Activated naive CD4-positive, alpha-beta T cell treated with anti-CD3 and anti-CD28 coated beads, Interleukin-2, amount 50 U/mL, for 72 hours (primary cell): ENCODE measurements at regions not wholly inside any gene's neighbourhood (a gene's known extent, or its start where the extent isn't known, plus 50 kb on each side); places are given as distances from the start of the nearest gene placed in this dataset.

Source experiments
- ATAC-seq, 2 donors: fragments of 150-1000 bp; cut with Tn5 transposase; 2 replicates each; pipeline ENCODE4 v1.10.0; 2021; ENCODE audit warnings: mild to moderate bottlenecking in 2 of 2, moderate library complexity in 2 of 2
- DNase-seq, 2 donors: peaks; one replicate each; pipeline ENCODE4 v3.0.0; 2021 to 2022; ENCODE audit warnings: low spot score in 2 of 2
- H3K27ac Mint-ChIP-seq, 2 donors: one replicate each; pipeline ENCODE4 v1.8.0; 2022; ENCODE audit warnings: mild to moderate bottlenecking in 2 of 2, mixed read lengths in 2 of 2
- H3K36me3 Mint-ChIP-seq, 2 donors: one replicate each; pipeline ENCODE4 v1.8.0; 2022; ENCODE audit warnings: mixed read lengths in 2 of 2
- H3K9me3 Mint-ChIP-seq, 2 donors: one replicate each; pipeline ENCODE4 v1.8.0; 2022; ENCODE audit warnings: mixed read lengths in 2 of 2

GRCh38 chr18:73708591-73708990 lies 439.0 kb downstream of the FBXO15 start:
- H3K27ac Mint-ChIP-seq, result no peak overlapping the region

GRCh38 chr18:73707035-73707434 lies 440.6 kb downstream of the FBXO15 start:
- no peak for ATAC-seq
- DNase-seq, result no peak
- H3K9me3 Mint-ChIP-seq, result peaks cover 3 to 8% of the 10 kb centered on the region in 2 donors
- no peaks in the 10 kb centered on the region for H3K36me3 Mint-ChIP-seq
- no peak overlapping the region for H3K27ac Mint-ChIP-seq

More at GRCh38 chr18:73708591-73708990, 439.0 kb downstream of the FBXO15 start:
- DNase-seq (no peak), ATAC-seq (no peak)
- Mint-ChIP-seq H3K9me3 (peaks cover 3 to 8% of the 10 kb centered on the region in 2 donors), H3K36me3 (no peaks in the 10 kb centered on the region)

- no peak for DNase-seq
- no peak for ATAC-seq
- H3K9me3 Mint-ChIP-seq, result peaks cover 0 to 7% of the 10 kb centered on the region in 2 donors
- no peaks in the 10 kb centered on the region for H3K36me3 Mint-ChIP-seq
- no peak overlapping the region for H3K27ac Mint-ChIP-seq
These were observed 450.3 kb downstream of the FBXO15 start for GRCh38 chr18:73697353-73697752.

GRCh38 chr18:73696698-73697097 lies 450.9 kb downstream of the FBXO15 start:
- H3K36me3 Mint-ChIP-seq, result no peaks in the 10 kb centered on the region
- no peak for DNase-seq
- no peak for ATAC-seq
- no peak overlapping the region for H3K27ac Mint-ChIP-seq
- peaks cover 0 to 7% of the 10 kb centered on the region in 2 donors for H3K9me3 Mint-ChIP-seq

GRCh38 chr18:73696171-73696570 lies 451.5 kb downstream of the FBXO15 start:
- no peaks in the 10 kb centered on the region for H3K36me3 Mint-ChIP-seq
- DNase-seq (no peak), ATAC-seq (no peak)
- no peak overlapping the region for H3K27ac Mint-ChIP-seq
- peaks cover 0 to 7% of the 10 kb centered on the region in 2 donors for H3K9me3 Mint-ChIP-seq

- no peak for DNase-seq
- Mint-ChIP-seq H3K9me3 (peaks cover 0 to 3% of the 10 kb centered on the region in 2 donors), H3K27ac (no peak overlapping the region), H3K36me3 (no peaks in the 10 kb centered on the region)
- ATAC-seq, result no peak
These were observed 454.5 kb downstream of the FBXO15 start for GRCh38 chr18:73693091-73693490.

GRCh38 chr18:73691624-73692023 lies 456.0 kb downstream of the FBXO15 start:
- DNase-seq (no peak), ATAC-seq (no peak)
- Mint-ChIP-seq H3K36me3 (no peaks in the 10 kb centered on the region), H3K27ac (no peak overlapping the region), H3K9me3 (peaks cover 0 to 3% of the 10 kb centered on the region in 2 donors)

GRCh38 chr18:73691118-73691517 lies 456.5 kb downstream of the FBXO15 start:
- no peaks in the 10 kb centered on the region for H3K36me3 Mint-ChIP-seq
- H3K27ac Mint-ChIP-seq, result no peak overlapping the region
- DNase-seq (no peak), ATAC-seq (no peak)
- peaks cover 0 to 3% of the 10 kb centered on the region in 2 donors for H3K9me3 Mint-ChIP-seq

GRCh38 chr18:73690222-73690621 lies 457.4 kb downstream of the FBXO15 start:
- DNase-seq, result no peak
- peaks cover 0 to 3% of the 10 kb centered on the region in 2 donors for H3K9me3 Mint-ChIP-seq
- H3K36me3 Mint-ChIP-seq, result no peaks in the 10 kb centered on the region
- no peak overlapping the region for H3K27ac Mint-ChIP-seq
- ATAC-seq, result no peak

GRCh38 chr18:73688851-73689711 lies 458.6 kb downstream of the FBXO15 start:
- Mint-ChIP-seq H3K9me3 (peaks cover 0 to 5% of the 10 kb centered on the region in 2 donors), H3K27ac (no peak overlapping the region), H3K36me3 (no peaks in the 10 kb centered on the region)
- DNase-seq, result no peak
- no peak for ATAC-seq

GRCh38 chr18:73688161-73688560 lies 459.5 kb downstream of the FBXO15 start:
- ATAC-seq (no peak), DNase-seq (no peak)
- Mint-ChIP-seq H3K36me3 (no peaks in the 10 kb centered on the region), H3K9me3 (peaks cover 0 to 6% of the 10 kb centered on the region in 2 donors), H3K27ac (no peak overlapping the region)

GRCh38 chr18:73684647-73685046 lies 463.0 kb downstream of the FBXO15 start:
- DNase-seq (no peak), ATAC-seq (no peak)
- no peak overlapping the region for H3K27ac Mint-ChIP-seq
- H3K9me3 Mint-ChIP-seq, result peaks cover 0 to 4% of the 10 kb centered on the region in 2 donors
- no peaks in the 10 kb centered on the region for H3K36me3 Mint-ChIP-seq

GRCh38 chr18:73683409-73684238 lies 464.0 kb downstream of the FBXO15 start:
- ATAC-seq (no peak), DNase-seq (no peak)
- Mint-ChIP-seq H3K36me3 (no peaks in the 10 kb centered on the region), H3K9me3 (peaks cover 0 to 4% of the 10 kb centered on the region in 2 donors), H3K27ac (no peak overlapping the region)

- no peaks in the 10 kb centered on the region for H3K36me3 Mint-ChIP-seq
- DNase-seq (no peak), ATAC-seq (no peak)
- H3K9me3 Mint-ChIP-seq, result peaks cover 0 to 4% of the 10 kb centered on the region in 2 donors
- no peak overlapping the region for H3K27ac Mint-ChIP-seq
These were observed 465.7 kb downstream of the FBXO15 start for GRCh38 chr18:73681912-73682311.

GRCh38 chr18:73681398-73681797 lies 466.2 kb downstream of the FBXO15 start:
- Mint-ChIP-seq H3K36me3 (no peaks in the 10 kb centered on the region), H3K9me3 (peaks cover 0 to 4% of the 10 kb centered on the region in 2 donors), H3K27ac (no peak overlapping the region)
- DNase-seq (no peak), ATAC-seq (no peak)

GRCh38 chr18:73679941-73680712 lies 467.5 kb downstream of the FBXO15 start:
- H3K9me3 Mint-ChIP-seq, result peaks cover 0 to 4% of the 10 kb centered on the region in 2 donors
- DNase-seq (no peak), ATAC-seq (peak in 1 of 2 donors; percentile 69)
- no peak overlapping the region for H3K27ac Mint-ChIP-seq
- no peaks in the 10 kb centered on the region for H3K36me3 Mint-ChIP-seq

GRCh38 chr18:73677450-73677849 lies 470.2 kb downstream of the FBXO15 start:
- Mint-ChIP-seq H3K27ac (no peak overlapping the region), H3K36me3 (no peaks in the 10 kb centered on the region), H3K9me3 (no peaks in the 10 kb centered on the region)
- DNase-seq (no peak), ATAC-seq (no peak)
